Embryonic facial prominence (tissue), 1 donor: ENCODE measurements at regions not wholly inside any gene's neighbourhood (a gene's known extent, or its start where the extent isn't known, plus 50 kb on each side); places are given as distances from the start of the nearest gene placed in this dataset.
"Not testable (repeated sequence)": the region's sequence is repeated elsewhere in the genome, so short reads cannot be mapped to it uniquely, and the experiment has no call there.

Experiments
- DNase-seq: peaks from one replicate; pipeline ENCODE4 v3.0.0-alpha.2; 2016; ENCODE audit errors: extremely low spot score

DNA sequence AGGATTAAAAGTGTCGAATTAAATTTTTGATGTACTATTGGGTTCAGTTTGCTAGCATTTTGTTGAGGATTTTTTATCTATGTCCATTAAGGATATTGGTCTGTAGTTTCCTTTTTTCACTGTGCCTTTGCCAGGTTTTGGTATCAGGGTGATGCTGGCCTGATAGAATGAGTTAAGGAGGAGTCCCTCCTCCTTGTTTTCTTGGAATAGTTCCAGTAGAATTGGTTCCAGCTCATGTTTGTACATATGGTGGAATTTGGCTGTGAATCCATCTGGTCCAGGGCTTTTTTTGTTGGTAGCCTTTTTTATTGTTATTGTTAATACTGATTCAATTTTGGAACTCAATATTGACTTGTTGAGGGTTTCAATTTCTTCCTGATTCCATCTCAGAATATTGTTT lies 141.8 kb downstream of the SIM1 start:
- DNase-seq = no peak

GRCh38 chr6:100320686-100321085 lies 144.0 kb downstream of the SIM1 start:
- DNase-seq = no peak

DNA sequence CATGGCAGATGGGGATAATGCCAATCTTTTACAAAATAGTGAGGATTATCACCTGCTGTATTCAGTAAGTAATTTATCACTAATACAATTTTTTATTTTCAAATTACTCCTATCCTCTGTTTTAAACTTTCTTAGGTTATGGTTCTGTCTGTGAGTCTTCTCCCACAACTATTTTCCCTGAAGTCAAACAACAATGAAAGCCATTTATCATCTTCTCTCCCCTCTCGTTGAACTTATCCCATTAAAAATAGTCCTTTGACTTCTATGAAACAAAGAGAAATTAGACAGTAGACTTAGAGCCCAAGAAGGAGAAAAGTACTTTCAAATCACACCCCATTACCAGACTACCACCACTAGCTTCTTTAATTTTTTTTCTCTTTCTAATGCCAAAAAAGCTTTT lies 147.7 kb downstream of the SIM1 start:
- DNase-seq = no peak

GRCh38 chr6:100314186-100314585 lies 150.5 kb downstream of the SIM1 start:
- DNase-seq = no peak

GRCh38 chr6:100311707-100312251 lies 152.9 kb downstream of the SIM1 start:
- no peak for DNase-seq

DNA sequence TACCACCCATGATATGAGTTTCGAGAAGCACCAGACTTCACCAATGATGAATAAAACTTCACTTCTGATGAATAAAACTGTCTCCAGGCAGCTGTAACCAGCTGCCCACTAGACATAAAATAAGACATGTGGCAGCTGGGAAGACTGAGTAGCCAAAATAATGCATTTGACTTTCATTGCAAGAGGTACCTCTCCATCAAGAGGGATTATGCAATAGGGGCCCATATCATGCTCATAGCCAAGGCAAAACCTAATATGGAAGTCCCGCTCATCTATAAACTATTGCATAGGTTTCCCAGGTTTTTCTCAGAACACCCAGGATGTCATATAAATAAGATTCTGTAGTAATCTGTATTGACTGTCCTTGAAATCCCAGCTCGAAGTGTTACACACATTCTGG lies 155.5 kb downstream of the SIM1 start:
- no peak for DNase-seq

GRCh38 chr6:100307561-100307960 lies 157.2 kb downstream of the SIM1 start:
- DNase-seq = no peak

DNA sequence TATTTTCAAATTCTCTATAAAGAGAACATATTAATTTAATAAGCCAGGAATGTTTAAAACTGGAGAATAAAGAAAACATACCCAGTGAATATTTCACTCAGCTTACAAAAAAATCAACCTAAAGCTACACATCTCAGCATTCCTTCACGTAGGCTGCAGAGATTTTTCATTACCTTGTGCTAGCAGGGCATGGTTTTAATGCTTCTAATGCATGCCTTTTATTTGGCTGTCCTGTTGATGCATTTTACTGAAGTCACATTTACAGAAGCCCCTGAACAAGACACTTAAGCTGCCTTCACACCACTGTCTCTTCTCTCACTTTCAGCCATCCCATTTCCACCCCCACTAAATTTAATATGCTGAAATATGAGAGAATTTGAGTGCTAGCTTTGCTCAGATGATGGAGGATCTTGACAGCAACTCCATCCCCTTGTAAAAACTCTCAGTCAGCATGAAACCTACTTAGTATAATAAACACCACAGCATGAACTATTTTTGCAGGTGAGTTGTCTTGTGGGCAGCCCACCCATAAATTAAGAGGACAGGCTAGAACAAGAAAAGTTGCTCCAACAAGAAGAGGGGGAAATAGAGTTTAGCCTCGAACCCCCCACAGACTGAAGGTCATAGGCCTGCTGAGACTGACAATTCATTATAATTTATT lies 159.4 kb downstream of the SIM1 start:
- DNase-seq = no peak

DNA sequence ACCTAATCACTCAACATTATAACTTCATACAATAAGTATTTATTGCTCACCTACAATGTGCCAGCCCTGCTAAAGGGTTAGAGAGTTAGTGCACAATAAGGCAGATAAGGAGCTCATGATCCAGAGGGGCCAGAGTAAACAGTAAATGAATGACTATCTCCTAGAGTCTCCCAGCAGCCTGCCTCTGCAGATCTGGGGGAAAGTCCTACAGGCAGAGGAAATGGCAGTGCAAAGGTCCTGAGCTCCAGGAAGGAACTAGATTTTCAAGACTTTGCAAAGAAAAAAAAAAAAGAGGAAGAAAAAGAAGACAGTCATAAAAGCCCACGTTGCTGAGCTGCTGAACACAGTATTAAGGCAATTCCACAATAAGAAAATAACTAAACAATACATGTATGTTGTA lies 160.1 kb downstream of the SIM1 start:
- no peak for DNase-seq

DNA sequence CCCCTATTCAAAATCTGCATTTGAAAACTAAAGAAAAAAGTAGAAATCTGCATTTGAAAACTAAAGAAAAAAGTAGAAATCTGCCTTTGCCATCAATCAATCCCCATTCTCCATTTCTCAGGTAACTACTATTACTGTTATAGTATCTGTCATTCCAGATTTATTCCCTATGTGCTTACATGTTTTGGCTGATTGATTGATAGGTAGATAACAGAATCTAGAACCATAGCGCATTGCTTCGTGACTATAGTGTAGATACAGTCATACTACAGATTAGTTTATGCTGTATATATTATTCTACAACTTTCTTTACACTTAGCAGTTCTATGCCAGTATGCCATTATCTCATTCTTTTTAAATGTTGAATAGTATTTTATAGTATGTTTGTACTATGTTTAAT lies 163.0 kb downstream of the SIM1 start:
- no peak for DNase-seq

- no peak for DNase-seq
These were observed 164.4 kb downstream of the SIM1 start for GRCh38 chr6:100300221-100300736.

DNA sequence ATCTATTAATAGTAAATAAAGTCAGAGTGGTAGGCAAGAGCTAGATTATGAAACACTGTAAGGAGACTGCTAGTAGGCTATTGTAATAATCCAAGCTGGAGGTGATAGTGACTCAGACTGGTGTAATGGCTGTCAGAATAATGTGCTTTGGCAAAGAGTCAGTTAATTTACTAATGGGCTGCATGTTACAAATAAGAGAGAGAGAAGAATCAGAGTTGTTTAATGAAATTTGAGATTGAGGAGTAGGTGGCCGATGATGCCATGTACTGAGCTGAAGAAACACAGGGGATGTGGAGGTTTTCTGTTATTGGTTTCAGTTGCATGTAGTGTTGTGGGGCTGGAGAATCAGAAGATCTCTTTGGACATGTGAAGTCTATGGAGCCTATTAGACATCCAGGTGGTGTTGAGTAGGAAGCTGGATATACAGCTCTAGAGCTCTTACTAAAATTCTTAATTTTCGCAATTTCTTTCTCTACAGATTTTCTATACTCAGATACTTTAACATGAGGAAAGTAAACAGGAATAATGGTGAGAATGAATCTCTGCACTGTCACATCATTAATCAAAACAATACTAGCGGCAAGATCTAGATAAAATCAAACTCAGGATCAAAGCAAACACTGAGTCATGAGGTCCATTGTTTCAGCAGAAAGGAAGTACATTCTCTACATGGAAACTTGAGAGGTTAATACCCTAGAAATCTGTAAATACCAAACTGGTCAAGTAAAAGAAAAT lies 167.7 kb downstream of the SIM1 start:
- DNase-seq = no peak

DNA sequence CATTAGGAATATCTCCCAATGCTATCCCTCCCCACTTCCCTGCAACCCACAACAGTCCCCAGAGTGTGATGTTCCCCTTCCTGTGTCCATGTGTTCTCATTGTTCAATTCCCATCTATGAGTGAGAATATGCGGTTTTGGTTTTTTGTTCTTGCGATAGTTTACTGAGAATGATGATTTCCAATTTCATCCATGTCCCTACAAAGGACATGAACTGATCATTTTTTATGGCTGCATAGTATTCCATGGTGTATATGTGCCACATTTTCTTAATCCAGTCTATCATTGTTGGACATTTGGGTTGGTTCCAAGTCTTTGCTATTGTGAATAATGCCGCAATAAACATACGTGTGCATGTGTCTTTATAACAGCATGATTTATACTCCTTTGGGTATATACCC lies 169.5 kb downstream of the SIM1 start:
- not testable (repeated sequence) for DNase-seq

DNA sequence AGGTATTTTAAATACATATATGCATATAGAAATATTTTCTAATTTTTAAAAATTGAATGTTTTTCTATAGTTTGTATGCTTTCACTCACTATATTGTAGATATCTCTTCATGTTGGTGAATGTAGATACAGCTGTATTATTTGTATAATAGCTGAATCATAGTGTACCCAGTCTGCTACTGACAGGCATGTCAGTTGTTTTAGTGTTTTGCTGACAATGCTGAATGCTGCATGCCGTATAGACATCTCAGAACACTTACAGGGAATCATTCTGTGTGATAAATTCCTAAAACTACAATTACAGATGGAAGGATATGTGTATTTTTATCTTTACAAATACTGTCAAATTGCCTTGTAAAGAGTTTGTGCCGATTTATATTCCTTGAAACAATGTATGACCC lies 175.4 kb downstream of the SIM1 start:
- no peak for DNase-seq

GRCh38 chr6:100288311-100288710 lies 176.4 kb downstream of the SIM1 start:
- no peak for DNase-seq

- DNase-seq = no peak
These were observed 181.4 kb downstream of the SIM1 start for GRCh38 chr6:100283285-100283684.

- DNase-seq = no peak
These were observed 183.2 kb downstream of the SIM1 start for GRCh38 chr6:100281471-100281901.

- no peak for DNase-seq
These were observed 188.2 kb downstream of the SIM1 start for GRCh38 chr6:100276311-100277057.

- no peak for DNase-seq
These were observed 190.6 kb downstream of the SIM1 start for GRCh38 chr6:100274147-100274546.

DNA sequence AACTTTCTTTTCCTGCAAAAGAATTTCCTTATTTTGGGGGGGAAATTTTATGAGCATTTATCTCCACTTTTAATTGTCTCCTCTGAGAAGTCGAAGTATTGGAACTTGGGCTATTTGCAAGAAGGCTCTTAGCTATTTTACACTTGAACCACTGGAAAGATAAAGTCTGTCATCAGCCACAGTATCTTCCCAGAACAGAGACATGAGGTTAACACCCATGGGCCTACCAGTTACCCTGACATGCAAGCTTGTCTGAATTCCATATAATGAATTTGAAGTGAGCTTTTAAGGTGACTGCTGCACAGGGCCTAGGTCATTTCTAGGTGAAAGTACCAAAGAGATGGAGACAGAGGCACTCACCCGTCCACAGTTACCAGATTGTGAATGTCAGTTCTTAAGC lies 193.1 kb downstream of the SIM1 start:
- DNase-seq = no peak

- no peak for DNase-seq
These were observed 193.5 kb downstream of the SIM1 start for GRCh38 chr6:100271202-100271601.

GRCh38 chr6:100269189-100269588 lies 195.5 kb downstream of the SIM1 start:
- no peak for DNase-seq
